ENCODE measurements at regions not wholly inside any gene's neighbourhood (a gene's known extent, or its start where the extent isn't known, plus 50 kb on each side); places are given as distances from the start of the nearest gene placed in this dataset.

DNA sequence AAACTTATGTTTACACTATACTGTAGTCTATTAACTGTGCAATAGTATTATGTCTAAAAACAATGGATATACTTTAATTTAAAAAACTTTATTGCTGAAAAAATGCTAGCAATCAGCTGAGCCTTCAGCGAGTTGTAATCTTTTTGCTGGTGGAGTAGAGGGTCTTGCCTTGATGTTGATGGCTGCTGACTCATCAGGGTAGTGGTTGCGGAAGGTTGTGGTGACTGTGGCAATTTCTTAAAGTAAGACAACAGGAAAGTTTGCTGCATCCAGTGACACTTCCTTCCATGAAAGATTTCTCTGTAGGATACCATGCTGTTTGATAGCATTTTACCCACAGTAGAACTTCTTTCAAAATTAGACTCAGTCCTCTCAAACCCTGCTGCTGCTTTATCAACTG is 234.7 kb upstream of the CSF3R start:
- no peak for DNase-seq (ENCODE audit: low spot score)

- DNase-seq (ENCODE audit: low spot score) = no peak
These were observed 233.1 kb upstream of the CSF3R start for GRCh38 chr1:36715797-36716196.

GRCh38 chr1:36714301-36714700 is 231.6 kb upstream of the CSF3R start:
- no peak for DNase-seq (ENCODE audit: low spot score)

DNA sequence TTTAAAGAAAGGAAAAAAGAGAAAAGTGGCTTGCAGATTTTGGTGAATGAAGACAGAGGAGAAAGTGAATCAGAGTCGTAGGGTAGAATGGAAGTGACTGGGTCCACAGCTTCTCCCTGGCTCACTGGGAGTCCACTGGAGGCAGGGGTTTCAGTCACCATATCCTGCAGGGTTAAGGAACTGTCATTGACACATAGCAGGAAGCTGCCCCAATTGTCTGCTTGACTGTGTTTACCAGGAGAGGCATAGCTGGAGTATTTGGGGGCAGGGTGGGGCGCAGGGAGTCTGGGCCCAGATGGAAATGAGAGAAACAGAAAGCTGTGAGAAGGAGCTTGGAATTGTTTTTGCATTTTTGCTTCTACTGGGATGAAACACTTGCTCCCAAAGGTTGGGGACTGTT is 228.8 kb upstream of the CSF3R start:
- no peak for DNase-seq (ENCODE audit: low spot score)

DNA sequence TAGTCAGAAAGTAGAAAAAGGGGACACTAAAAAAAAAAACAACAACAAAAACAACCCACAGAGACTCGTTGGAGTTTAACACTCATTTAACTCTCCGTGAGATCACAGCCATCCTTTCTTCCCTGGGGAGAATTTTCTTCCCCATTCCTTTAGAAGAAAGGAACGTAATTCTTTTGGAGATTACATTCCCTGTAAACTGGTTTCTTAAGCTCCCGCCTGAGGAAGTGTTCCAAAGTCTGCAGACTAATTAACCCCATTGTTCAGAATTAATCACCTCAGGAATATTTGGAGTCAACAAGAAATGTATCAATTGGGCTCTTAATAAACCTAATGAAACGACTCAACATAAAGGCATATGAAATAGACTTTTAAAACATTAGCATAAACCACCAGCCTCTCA is 228.2 kb upstream of the CSF3R start:
- DNase-seq (ENCODE audit: low spot score) = no peak

GRCh38 chr1:36709869-36710481 is 227.3 kb upstream of the CSF3R start:
- no peak for DNase-seq (ENCODE audit: low spot score)

DNA sequence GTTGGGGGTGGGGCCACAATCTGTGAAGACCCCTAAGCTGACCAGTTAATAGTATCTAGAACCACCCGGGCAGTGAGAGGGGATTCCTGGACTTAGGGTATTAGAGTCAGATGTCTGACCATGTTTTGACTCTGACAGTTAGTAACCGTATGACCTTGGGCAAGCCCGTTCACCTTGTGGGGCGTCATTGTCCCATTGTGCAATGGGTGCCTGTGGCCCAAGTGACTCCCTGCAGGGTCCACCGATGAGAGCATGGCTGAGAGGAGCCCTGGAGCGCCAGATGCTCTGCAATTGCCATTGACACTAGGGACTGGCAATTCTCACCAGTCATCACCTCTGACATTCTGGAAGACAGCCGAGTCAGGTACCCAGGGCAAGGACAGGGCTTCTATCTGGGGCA is 225.9 kb upstream of the CSF3R start:
- DNase-seq (ENCODE audit: low spot score) = no peak

DNA sequence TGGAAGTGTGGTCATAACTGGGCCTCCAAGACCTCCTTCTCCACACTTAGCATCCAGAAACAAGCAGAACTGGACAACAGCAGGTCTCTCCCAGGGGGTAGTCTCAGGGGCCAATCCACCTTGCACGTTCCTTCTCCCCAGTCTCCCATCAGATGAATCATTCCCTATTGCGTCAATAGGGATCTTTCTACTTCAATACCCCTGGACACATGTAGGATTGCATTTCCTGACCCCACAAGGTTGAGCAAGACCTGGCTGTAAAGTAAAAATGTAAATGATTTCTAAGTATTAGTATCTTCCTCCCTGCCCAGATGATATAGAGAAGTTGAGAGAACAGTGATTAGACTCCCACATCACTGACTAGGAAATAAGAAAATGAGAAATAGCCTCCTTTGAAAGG is 224.5 kb upstream of the CSF3R start:
- DNase-seq (ENCODE audit: low spot score) = no peak

DNA sequence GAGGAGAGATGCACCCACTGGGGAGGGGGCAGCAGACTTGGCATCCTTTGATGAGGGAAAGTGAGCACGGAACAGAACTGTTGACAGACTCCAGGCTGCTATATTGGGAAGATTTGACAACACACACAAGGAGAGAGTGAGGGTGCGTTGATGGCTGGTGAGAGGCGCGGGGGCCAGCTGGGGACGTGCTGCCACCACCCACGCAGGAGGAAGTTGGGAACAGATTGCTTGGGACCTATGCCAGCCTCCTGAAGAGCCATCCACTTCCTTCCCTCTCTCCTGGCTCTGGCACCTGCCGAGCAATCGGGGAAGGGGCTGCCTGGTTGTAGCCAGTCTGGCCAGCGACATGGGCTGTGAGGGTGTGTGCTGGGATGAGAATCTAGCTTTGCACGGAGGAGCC is 223.7 kb upstream of the CSF3R start:
- no peak for DNase-seq (ENCODE audit: low spot score)

DNA sequence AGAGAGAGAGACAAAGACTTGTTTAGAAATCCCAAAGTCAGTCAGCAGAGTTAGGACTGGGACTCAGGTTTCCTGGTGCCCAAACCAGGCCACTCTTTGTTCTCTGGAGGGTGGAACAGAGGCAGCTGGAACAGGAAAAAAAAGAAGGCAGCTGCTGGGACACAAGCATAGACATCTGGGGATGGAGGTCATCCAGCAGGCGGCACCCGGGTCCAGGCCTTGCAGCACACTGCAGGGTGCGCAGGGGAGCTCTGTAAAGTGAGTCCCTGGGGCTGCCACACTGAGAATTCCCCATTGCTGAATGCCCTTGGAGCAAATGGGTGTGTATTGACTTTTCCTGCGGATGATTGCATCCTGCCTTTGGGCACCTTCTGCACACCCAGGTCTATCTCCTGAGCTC is 222.9 kb upstream of the CSF3R start:
- no peak for DNase-seq (ENCODE audit: low spot score)

- DNase-seq (ENCODE audit: low spot score) = peak; percentile 84
These were observed 221.0 kb upstream of the CSF3R start for GRCh38 chr1:36703526-36704208.

- DNase-seq (ENCODE audit: low spot score) = no peak
These were observed 220.2 kb upstream of the CSF3R start for GRCh38 chr1:36702963-36703362.

DNA sequence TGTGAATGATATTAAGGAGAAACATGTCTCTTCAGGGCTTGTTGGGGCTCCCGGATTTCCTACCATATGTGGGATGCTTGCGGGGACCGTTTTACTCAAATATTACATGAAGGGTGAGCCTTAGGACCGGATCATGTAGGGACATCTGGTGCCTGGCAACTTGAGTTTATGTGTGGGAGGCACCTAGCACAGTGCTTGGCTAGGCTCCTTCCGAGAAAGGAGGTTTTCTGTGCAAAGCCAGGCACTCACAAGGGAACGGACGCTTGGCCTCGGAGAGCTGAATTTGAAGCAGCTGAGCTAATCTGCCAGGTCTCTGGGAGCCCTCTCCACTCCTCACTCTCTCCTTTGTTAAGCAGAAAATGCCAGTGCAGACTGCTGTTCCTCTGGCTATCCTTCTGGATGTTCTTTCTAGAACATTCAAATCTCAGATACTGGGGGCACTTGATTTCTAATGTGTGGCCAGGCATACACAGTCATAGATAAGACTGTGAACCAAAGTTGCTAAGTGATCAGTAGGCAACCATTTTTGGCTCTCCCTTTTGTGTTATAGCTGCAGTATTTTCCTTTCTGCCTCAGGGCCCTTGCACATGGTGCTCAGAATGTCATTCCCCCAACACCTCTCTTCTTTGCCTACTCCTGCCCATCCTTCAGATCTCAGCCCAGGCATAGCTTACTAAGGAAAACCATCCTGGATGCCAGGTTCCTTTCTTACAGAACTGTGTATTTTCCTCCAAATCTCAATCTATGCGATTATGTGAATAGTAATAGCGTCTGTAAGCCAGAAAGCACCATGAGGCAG is 216.6 kb upstream of the CSF3R start:
- DNase-seq (ENCODE audit: low spot score) = no peak

DNA sequence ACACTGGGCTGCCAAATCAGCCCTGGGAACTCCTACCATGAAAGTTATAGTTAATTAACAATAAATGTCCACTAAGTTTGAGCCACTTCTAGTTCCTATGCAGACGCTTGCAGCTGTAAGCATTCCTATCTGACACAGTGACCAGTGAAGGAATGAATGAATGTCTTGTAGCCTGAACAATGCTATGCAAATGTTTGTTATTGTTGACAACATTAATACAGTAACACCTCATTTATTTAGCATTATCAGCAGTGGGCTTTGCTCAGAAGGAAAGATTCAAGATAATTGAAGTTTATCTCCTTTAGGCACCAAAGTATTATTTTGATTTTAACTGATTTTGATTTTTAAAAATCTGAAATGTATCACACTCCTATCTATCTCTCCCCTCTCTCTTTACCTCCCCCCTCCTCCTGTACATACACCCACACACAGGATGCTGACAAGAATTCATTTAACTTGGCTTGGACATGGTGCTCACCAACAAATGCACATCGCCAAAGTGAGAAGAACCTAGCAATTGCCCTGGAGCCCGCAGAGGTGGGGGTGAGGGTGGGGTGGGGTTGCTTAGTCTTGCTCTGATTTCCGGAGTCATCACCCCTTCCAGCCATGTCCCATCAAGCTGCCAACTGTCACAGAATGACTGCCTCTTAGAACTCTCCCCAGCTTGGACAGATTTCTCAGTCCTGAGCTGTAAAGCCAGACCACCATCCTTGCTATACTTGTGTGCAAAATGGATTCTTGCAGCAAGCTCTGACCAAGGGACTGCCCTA is 215.3 kb upstream of the CSF3R start:
- no peak for DNase-seq (ENCODE audit: low spot score)

DNA sequence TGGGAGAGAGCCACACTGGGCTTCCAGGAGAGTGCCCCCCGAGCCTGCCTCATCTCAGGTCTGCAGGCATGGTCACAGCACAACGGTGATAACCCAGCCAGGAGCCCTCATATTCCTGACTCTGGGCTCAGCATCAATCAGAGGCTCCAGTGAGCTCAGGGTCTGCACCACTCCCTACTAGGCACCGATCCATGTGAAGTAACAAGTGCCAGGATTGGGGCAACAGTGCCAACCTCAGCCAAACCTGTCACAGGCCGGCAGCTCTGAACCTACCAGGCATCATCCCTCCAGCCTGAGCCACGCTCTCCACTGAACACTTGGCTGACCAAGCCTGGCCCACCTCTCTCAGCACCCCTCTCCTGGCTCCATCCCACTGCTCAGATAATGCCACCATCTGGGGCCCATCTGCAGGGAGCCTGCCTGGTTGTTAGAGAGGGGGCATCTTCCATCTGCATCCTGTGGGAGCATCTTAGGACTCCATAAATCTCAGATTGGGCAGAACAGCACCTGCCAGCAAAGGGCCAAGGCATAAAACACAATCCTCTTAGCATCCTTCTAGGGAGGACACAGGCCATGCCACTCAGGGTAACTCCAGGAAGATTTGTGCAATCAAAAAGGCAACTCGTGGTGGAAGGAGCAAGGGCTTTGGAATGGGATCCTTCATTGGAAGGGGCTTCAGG is 213.7 kb upstream of the CSF3R start:
- DNase-seq (ENCODE audit: low spot score) = no peak

GRCh38 chr1:36693603-36694002 is 210.9 kb upstream of the CSF3R start:
- DNase-seq (ENCODE audit: low spot score) = no peak

DNA sequence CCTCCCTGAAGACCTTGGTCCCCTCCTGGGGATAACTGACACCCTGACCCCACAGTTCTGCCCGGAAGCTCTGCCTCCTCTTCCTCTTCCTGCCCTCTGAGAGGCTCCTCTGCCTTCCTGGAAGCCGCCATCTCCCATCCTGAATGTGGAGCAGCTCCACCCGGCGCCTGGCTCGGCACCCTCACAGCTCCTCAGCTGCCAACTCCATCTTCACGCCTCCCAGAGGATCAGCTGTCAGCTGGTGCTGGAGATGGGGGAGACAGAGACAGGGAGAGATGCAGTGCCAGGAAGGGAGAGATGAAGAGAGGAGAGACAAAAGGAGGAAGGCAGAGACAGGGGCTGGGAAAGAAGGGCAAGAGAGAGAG is 210.4 kb upstream of the CSF3R start:
- no peak for DNase-seq (ENCODE audit: low spot score)

DNA sequence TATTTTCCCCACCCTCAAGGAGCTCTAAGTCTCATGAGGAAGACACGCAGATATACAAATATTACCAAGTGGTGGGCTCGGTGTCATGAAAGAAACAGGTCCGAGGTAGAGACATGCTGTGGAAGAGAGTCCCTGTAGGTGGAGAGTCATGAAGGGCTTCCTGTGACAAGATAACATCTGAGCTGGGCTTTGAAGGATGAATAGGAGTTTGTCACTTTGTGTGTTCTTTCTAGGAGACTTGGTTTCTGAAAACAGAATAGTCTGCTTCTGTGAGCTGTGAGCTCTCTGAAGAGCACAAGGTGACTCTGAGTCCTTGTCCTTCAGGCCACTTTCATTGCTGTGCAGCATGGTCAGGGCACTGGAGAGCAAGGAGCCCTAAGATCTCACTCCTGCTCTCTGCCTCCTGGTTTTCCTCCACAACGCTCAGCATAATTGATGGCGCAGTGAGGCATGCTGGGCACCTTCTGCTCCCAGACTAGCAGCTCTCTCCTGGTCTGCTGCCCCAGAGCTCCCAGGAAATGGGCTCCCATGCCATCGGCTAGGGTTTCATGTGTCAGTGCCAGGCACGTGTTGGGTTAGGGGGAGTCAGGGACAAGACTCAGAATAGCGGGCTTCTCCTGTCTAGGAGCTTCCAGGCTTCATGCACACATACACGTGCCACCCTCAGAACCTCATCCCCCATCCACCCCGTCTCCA is 209.9 kb upstream of the CSF3R start:
- no peak for DNase-seq (ENCODE audit: low spot score)

DNA sequence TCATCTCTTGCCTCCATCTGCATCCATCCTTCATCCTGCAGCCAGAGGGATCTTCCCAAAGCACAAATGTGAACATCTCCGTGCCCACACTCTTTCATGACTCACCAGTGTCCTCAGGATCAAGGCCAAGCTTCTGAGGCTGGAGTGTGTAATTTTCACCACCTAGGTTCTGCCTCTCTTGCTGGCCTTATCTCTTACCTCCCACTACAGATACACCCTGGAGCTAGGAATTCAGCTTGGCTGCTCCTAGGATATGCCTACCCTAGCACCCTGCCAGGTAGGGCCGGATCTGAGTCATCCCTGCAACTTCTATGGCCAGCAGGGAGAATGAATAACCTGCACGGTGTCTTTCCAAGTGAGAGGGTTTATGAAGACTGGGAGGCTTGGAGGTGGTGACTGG is 208.7 kb upstream of the CSF3R start:
- DNase-seq (ENCODE audit: low spot score) = no peak

DNA sequence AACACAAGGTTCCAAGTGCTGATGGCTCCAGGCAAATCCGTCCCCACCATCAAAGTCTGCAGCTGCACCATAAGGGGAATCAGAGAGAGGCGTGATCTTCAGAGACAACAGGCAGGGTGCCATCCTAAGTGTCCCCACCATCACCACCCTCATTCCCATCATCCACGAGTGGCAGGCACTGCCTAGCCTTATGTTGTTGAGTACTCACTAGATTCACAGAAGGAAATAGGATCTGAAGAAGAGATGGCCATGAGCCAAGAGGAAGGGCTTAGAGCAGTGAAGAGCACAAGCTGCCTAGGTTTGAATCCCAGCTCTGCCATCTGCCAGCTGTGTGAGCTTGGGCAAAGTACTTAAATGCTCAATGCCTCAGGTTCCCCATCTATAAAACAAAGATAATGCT is 207.3 kb upstream of the CSF3R start:
- DNase-seq (ENCODE audit: low spot score) = no peak

DNA sequence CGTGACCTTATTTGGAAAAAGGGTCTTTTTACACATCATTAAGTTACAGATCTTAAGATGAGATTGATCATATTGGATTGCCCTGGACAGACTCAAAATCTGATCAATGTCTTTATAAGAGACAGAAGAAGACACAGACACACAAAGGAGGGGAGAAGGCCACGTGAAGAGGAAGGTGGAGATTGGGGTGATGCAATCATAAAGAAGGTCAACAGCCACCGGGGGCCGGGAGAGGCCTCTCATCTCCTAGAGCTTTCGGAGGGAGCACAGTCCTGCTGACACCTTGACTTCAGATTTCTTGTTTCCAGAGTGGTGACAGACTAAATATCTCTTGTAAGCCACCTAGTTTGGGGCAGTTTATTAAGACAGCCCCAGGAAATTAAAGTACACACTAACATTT is 204.6 kb upstream of the CSF3R start:
- no peak for DNase-seq (ENCODE audit: low spot score)

Data from NAMALWA (cell line).